Astrocyte of the cerebellum (primary cell): ENCODE measurements at regions not wholly inside any gene's neighbourhood (a gene's known extent, or its start where the extent isn't known, plus 50 kb on each side); places are given as distances from the start of the nearest gene placed in this dataset.

ENCODE experiments used
- DNase-seq: peaks from one replicate; pipeline ENCODE4 v3.0.0-alpha.2; 2011; ENCODE audit warnings: low read depth
- H3K4me3 ChIP-seq: 2 replicates; pipeline ENCODE4 v1.5.1; 2011; ENCODE audit warnings: mild to moderate bottlenecking, low read depth, low read length, moderate library complexity
- in situ Hi-C: cut with HindIII; loops from 2 replicates; pipeline ENCODE4 v1.10.0; 2017; ENCODE audit warnings: low sequenced_read_pairs
- TF ChIP-seq, protein P1 (sequence below): IDR thresholded peaks from 2 replicates; pipeline ENCODE4 v1.5.1; 2012; ENCODE audit warnings: low read length, low read depth, moderate library complexity, mild to moderate bottlenecking; ENCODE audit errors: missing control alignments

DNA sequence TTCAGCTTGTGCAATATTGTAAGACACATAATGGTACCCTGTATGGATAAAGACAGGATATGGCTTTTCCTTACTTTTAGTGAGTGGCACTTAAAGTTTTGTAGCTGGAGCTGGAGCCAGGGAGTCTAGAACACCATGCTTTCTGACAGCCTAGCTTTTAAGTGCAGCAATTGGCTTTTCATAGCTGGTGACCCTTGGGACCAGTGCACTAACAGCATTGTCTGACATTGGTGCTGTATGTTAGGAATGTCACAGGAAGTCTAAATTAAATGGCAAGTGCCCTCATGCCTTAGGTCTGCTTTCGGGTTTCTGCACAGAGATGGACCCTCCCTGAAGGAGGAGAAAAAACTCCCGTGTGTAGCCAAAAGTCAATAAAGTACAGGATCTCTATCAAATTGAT lies 628.2 kb downstream of the NR2F2 start:
- in situ Hi-C loops: no loop called here
- TF ChIP-seq, protein P1, sequence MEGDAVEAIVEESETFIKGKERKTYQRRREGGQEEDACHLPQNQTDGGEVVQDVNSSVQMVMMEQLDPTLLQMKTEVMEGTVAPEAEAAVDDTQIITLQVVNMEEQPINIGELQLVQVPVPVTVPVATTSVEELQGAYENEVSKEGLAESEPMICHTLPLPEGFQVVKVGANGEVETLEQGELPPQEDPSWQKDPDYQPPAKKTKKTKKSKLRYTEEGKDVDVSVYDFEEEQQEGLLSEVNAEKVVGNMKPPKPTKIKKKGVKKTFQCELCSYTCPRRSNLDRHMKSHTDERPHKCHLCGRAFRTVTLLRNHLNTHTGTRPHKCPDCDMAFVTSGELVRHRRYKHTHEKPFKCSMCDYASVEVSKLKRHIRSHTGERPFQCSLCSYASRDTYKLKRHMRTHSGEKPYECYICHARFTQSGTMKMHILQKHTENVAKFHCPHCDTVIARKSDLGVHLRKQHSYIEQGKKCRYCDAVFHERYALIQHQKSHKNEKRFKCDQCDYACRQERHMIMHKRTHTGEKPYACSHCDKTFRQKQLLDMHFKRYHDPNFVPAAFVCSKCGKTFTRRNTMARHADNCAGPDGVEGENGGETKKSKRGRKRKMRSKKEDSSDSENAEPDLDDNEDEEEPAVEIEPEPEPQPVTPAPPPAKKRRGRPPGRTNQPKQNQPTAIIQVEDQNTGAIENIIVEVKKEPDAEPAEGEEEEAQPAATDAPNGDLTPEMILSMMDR: no peak
- DNase-seq: no peak
- no peak overlapping the region for H3K4me3 ChIP-seq

- DNase-seq: no peak
- TF ChIP-seq, protein P1: no peak
- in situ Hi-C loops: no loop called here
- H3K4me3 ChIP-seq: no peak overlapping the region
Observed at GRCh38 chr15:96959501-96959900, 629.0 kb downstream of the NR2F2 start.

DNA sequence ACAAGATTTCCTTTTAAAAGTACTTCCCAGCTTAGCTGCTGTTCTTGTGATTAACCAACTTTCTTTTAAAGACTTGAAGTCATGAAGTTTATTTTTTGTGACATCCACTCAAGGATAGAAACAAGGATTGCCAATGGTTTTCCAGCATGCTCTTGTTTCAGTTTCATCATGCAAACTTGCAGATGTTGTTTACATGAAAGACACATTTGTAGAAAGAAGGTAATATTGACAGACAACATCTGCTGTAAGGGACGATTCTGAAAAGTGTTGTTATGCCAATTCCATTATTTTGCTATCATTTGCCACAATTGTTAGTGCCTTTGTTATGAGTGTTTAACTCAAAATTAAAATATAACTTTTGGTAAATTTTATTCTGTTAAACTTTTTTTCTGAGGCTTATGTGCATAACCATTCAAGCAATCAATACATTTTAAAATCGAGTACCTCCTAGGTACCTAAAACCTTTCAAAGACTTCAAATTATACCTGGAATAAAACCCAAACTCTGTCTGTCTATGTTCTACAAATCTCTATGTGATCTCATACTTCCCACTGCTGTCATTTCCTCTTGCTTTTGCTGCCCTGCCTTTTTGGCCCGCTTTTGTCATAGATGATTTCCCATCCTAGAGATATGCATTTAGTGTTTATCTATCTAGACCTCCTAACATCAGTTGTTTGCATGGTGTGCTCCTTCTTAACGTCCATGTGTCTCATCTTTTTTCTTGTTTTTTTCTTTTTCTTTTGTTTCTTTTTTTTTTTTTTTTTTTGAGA lies 630.4 kb downstream of the NR2F2 start:
- no peak for DNase-seq
- in situ Hi-C loops: no loop called here
- no peak overlapping the region for H3K4me3 ChIP-seq
- TF ChIP-seq, protein P1: no peak

DNA sequence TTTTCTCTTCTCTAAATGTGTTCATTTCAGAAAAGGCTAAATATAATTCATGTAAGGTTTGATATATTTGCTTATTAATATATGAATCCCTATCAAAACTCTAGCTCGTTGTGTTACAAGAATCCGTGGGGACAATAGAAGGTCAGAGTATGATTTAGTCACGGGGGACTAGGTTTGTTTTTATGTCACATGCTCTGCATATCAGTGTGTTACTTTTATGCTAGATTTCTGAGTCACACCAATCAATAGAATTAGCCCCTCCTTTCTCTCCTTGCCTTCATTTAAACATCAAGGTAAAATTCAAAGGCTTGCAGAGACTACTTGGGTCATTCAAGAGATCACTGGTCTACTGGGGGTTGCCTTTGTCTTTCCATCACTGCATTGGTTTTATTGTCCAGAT lies 636.1 kb downstream of the NR2F2 start:
- no peak for DNase-seq
- in situ Hi-C loops: no loop called here
- no peak overlapping the region for H3K4me3 ChIP-seq
- TF ChIP-seq, protein P1: no peak

DNA sequence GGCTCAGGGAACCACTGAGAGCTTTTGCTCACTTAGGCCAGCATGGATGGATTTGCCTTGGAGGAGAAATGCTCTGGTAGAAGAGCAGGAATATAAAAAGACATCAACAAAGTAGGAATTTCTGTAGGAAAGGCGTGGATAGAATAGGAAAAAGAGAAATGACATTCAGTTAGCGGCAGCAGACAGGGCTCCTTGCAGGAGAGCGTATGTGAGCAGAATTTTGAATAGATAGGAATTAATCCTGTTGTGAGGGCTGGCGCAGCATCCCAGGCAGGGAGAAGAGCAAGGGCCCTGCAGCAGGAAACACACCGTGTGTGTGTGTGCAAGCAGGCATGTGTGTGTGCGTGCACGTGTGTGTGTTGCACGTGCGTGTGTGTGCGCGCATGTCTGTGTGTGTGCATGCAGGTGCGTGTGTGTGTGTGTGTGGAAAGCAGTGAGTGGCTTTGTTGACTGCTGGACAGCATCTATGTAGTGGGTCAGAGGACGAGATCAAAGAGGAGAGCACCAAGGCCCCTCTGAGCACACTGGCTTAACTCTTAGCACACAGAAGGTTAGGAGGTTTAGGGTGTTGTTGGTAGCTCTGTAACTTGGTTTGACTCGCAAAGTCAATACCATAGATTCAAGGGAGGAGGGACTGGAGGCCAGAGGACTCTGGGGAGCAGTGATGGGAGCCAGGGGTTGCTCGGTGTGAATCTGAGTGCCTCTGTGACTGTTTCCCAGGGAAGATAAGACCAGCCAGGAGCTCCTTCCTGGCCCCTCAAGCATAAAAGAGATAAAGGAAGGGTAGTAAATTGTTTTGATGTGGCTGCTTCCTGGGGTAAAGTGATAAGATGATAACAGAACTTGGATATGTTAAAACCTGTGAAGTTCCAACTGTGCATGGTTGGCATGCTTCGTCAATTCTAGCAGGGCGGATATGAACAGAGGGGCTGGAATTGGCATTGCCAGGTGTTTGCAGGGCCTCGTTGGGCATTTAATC lies 639.5 kb downstream of the NR2F2 start:
- no peak for DNase-seq
- TF ChIP-seq, protein P1: no peak
- in situ Hi-C loops: no loop called here
- H3K4me3 ChIP-seq: no peak overlapping the region

- in situ Hi-C loops: no loop called here
- no peak for DNase-seq
- TF ChIP-seq, protein P1: no peak
- H3K4me3 ChIP-seq: no peak overlapping the region
Observed at GRCh38 chr15:96972201-96972600, 641.7 kb downstream of the NR2F2 start.
